IPS DF 19.7 (cell line): ENCODE measurements at regions not wholly inside any gene's neighbourhood (a gene's known extent, or its start where the extent isn't known, plus 50 kb on each side); places are given as distances from the start of the nearest gene placed in this dataset.
"Not testable (repeated sequence)": the region's sequence is repeated elsewhere in the genome, so short reads cannot be mapped to it uniquely, and the experiment has no call there.

Experiments used
- DNase-seq: peaks from one replicate; pipeline ENCODE4 v3.0.0-alpha.2; 2013; ENCODE audit warnings: low read depth, low spot score

- DNase-seq, result no peak
These were observed 93.2 kb upstream of the ZNF438 start for GRCh38 chr10:31124852-31125251.

GRCh38 chr10:31125789-31126188, 94.1 kb upstream of the ZNF438 start:
- no peak for DNase-seq

GRCh38 chr10:31126593-31126992, 94.9 kb upstream of the ZNF438 start:
- DNase-seq, result no peak

DNA sequence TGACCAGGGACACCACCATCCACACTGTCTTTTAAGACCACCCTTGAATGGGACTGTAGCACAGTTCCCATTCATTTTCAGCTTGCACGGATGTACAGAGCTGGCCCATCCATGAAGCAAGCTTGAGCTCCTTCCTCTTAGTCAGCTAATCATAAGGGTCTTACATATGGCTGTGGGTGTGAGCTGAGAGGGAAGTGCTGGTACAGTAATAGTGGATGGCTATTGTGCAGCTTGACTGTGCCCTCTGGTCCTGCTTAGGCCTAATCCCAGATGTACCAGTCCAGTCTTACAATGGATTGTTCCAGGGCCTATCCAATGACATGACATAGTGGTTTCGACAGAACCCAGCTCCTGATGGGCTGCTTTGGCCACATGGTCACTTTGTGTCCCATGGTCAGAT, 96.9 kb upstream of the ZNF438 start:
- no peak for DNase-seq

- DNase-seq, result peak; percentile 47
These were observed 97.6 kb upstream of the ZNF438 start for GRCh38 chr10:31129271-31129670.

GRCh38 chr10:31129880-31130405, 98.3 kb upstream of the ZNF438 start:
- no peak for DNase-seq

- DNase-seq, result no peak
These were observed 98.7 kb upstream of the ZNF438 start for GRCh38 chr10:31130406-31130805.

DNA sequence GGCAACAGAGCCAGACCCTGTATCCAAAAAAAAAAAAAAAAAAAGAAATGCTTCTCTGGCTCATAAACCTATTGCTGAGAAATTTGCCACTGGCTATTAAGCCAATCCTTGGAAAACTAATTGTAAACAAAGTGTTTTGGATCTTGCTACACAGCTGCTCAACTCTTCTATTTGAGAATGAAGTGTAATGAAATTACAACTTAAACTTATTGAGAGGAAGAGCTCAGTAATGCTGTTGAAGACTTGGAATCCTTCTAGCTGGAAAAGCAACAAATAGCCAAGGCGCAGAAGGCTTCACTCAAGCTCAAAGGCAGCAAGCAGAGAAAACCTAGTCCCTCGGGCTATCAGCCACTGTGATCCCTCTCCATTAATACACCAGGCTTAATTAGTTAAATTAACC, 99.6 kb upstream of the ZNF438 start:
- no peak for DNase-seq

DNA sequence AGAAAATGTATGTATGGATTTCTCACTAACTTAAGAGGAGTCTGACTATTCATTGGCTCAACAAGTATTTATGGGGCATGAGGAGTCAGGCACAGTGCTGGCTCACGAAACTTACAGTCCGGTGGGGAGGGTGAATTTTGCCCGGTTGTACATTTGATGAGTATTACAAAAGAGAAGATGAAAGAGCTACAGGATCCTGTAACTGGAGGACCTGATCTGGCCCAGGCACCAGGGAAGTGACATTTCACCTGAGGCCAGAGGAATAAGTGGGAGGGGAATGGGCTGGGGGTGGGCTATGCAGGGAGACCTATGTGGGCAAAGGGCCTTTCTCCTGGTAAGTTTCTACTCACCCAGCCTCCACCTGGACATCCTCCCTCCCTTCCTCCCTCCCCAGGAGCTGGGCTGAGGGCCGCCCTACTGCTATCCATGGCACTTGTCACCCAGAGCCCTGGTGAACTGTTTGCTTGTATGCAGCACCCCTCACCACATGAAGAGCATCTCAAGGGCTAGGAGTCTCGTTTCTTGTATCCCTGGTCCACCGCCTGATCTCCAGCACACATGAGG, 101.1 kb upstream of the ZNF438 start:
- no peak for DNase-seq

GRCh38 chr10:31133251-31133791, 101.7 kb upstream of the ZNF438 start:
- no peak for DNase-seq

DNA sequence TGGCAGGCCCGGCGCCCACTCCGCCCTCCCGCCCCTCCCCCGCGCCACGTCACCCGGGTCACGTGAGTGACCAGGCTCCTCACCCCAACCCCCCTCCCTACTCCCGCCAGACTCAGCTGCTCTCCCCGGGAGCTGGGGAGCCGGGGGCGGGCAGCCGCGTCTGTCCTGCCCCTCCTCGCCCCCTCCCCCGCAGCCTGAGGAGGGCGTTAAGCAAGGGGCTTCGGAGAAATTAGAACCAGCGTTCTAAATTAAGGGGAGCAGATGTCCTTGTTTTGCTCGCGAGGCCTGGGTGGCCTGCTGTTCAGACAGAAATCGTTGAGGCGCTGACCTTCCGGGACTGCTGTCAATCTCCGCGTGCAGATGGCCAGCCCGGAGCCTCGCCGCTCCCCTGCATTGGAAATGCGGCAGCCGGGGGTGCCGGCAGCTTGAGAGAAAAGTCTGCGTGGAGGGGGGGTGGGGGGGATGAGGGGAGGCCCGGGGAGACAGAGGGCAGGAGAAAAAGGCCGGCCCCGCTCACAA, 102.2 kb upstream of the ZNF438 start:
- DNase-seq, result peak; percentile 9

DNA sequence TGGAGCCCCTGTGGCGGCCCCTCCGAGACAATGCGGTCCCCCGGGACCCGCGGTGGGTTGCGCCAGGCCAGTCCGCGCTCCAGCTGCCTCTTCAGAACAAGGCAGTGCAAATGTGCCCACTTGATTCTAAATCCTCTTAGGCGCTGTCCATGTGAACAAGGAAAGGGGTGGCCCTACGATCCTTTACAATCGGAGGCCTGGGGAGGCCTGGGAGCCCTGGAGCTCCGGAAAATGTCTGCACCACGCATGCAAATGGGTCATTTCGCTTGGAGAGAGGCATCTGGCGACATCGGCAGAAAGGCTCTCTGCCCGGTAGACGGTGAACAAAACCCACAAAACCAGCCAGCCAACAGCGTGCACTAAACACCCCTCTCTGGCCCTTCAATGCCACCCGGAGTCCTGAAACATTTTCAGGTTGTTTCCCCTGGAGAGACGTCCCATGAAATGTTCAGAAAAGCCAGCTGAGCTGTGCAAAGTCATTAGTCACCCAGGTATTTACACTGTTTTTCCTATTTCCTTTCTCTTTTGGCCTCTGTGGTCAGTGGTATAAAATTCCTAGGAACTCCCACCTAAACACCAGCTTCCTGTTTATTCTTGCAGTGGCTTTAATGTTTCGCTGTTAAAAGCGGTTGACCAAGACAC, 102.8 kb upstream of the ZNF438 start:
- peak; percentile 9 for DNase-seq

- DNase-seq, result no peak
These were observed 103.5 kb upstream of the ZNF438 start for GRCh38 chr10:31135171-31135570.

GRCh38 chr10:31135791-31136190, 104.1 kb upstream of the ZNF438 start:
- not testable (repeated sequence) for DNase-seq

- no peak for DNase-seq
These were observed 104.7 kb upstream of the ZNF438 start for GRCh38 chr10:31136386-31136785.

- no peak for DNase-seq
These were observed 105.5 kb upstream of the ZNF438 start for GRCh38 chr10:31136930-31137885.

GRCh38 chr10:31138026-31138553, 106.4 kb upstream of the ZNF438 start:
- DNase-seq, result no peak

DNA sequence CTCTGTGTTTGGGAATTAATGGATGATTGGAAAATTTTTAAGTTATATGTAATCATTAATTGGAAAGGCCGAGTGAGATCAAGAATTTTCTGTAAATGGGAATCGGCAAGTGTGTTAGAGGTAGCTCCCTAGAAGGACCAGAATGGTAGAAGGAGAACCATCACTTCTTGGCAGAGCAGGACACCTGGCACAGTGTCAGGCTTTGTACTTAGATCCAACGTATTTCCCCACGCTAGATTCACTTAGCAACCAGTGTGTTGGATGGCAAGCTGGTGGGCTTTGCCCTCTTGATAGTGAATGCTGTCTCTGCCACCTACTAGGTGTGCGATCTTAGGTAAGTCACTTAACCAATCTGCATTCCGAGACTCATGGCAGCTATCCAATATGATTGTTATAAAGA, 107.8 kb upstream of the ZNF438 start:
- no peak for DNase-seq

GRCh38 chr10:31140716-31141115, 109.1 kb upstream of the ZNF438 start:
- no peak for DNase-seq

- no peak for DNase-seq
These were observed 110.4 kb upstream of the ZNF438 start for GRCh38 chr10:31142026-31142425.

DNA sequence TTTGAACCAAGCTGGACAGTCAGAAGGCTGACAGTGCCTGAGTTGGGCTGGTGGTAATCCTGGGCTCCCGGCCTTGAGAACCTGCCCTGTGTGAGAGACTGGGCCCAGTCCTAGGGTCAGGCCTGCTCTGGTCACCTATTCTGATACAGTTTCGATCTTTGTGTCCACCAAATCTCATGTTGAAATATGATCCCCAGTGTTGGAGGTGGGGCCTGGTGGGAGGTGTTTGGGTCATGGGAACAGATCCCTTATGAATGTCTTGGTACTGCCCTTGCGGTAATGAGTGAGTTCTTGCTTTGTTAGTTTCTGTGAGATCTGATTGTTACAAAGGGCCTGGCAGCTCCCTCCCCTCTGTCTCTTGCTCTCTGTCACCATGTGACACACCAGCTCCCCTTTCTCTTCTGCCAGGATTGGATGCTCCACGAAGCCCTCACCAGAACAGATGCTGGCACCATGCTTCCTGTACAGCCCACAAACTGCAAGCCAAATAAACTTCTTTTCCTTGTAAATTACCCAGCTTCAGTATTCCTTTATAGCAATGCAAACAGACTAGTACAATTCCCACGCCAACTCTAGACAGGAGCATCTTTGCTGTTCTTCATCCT, 111.8 kb upstream of the ZNF438 start:
- no peak for DNase-seq
